K562 (cell line): ENCODE measurements at regions not wholly inside any gene's neighbourhood (a gene's known extent, or its start where the extent isn't known, plus 50 kb on each side); places are given as distances from the start of the nearest gene placed in this dataset.

ENCODE experiments used
- SMC3 ChIP-seq: conservative IDR thresholded peaks from 2 replicates; pipeline ENCODE4 v1.6.1; 2011; ENCODE audit warnings: low read depth, low read length, improper control_type of control experiment; ENCODE audit not compliant: insufficient read depth
- TF ChIP-seq, protein P1 (sequence below), 2 experiments: fragments of 450-650 bp; formaldehyde crosslinking in 1 of 2; IDR thresholded peaks; 2 replicates each; pipeline versions ENCODE4 v1.4.0 to v1.6.1; 2014 to 2020; ENCODE audit warnings: mild to moderate bottlenecking in 2 of 2, borderline replicate concordance in 1 of 2, low read depth in 1 of 2

DNA sequence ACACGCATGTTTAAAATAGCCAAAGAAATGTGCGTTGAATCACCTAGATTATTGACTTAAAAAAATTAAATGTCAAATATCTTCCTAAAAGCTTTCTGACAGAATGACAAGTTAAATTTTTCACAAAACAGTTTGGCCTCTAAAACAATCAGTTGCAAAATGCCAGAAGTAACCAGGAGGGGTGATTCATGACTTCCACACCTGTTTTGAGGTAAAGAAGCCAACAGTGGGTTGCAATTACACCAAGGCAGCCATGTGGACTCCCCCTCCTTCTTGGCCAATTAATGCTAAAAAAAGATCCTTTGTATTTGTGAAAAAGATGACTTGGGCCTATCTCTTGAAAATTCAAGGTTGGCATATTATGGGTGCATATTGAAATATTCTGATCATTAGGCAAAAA lies 424.8 kb downstream of the CBLN4 start:
- TF ChIP-seq, protein P1, sequence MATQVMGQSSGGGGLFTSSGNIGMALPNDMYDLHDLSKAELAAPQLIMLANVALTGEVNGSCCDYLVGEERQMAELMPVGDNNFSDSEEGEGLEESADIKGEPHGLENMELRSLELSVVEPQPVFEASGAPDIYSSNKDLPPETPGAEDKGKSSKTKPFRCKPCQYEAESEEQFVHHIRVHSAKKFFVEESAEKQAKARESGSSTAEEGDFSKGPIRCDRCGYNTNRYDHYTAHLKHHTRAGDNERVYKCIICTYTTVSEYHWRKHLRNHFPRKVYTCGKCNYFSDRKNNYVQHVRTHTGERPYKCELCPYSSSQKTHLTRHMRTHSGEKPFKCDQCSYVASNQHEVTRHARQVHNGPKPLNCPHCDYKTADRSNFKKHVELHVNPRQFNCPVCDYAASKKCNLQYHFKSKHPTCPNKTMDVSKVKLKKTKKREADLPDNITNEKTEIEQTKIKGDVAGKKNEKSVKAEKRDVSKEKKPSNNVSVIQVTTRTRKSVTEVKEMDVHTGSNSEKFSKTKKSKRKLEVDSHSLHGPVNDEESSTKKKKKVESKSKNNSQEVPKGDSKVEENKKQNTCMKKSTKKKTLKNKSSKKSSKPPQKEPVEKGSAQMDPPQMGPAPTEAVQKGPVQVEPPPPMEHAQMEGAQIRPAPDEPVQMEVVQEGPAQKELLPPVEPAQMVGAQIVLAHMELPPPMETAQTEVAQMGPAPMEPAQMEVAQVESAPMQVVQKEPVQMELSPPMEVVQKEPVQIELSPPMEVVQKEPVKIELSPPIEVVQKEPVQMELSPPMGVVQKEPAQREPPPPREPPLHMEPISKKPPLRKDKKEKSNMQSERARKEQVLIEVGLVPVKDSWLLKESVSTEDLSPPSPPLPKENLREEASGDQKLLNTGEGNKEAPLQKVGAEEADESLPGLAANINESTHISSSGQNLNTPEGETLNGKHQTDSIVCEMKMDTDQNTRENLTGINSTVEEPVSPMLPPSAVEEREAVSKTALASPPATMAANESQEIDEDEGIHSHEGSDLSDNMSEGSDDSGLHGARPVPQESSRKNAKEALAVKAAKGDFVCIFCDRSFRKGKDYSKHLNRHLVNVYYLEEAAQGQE (IDR thresholded peaks at IDR 0.05; ENCODE audit: borderline replicate concordance) = no peak
- TF ChIP-seq, protein P1 (CRISPR knock-in tag; IDR thresholded peaks at IDR 0.05; ENCODE audit: low read depth) = no peak
- TF ChIP-seq SMC3 = no peak
